K562 (cell line): ENCODE measurements at regions not wholly inside any gene's neighbourhood (a gene's known extent, or its start where the extent isn't known, plus 50 kb on each side); places are given as distances from the start of the nearest gene placed in this dataset.

Source experiments
- BACH1 ChIP-seq: fragments of 200-800 bp; sonication (Bioruptor generic); IDR thresholded peaks from 2 replicates; pipeline ENCODE4 v1.6.1; 2016; ENCODE audit warnings: missing genetic modification characterization, missing compliant biosample characterization
- CCNT2 ChIP-seq: IDR thresholded peaks from 2 replicates; pipeline ENCODE4 v1.6.1; 2011; ENCODE audit warnings: borderline replicate concordance, low read depth, mild to moderate bottlenecking, moderate library complexity, mixed read lengths, low read length; ENCODE audit not compliant: insufficient read length; ENCODE audit errors: extremely low read depth
- EP300 ChIP-seq: IDR thresholded peaks from 2 replicates; pipeline ENCODE4 v1.6.1; 2012; ENCODE audit warnings: low read length, improper control_type of control experiment
- MTA2 ChIP-seq: fragments of 450-650 bp; IDR thresholded peaks from 2 replicates; pipeline ENCODE4 v1.6.1; 2016; ENCODE audit warnings: low read depth
- NFATC3 ChIP-seq: fragments of 450-650 bp; IDR thresholded peaks from 2 replicates; pipeline ENCODE4 v1.6.1; 2017; ENCODE audit warnings: mild to moderate bottlenecking
- NFE2 ChIP-seq: IDR thresholded peaks from 2 replicates; pipeline ENCODE4 v1.6.1; 2014; ENCODE audit warnings: antibody characterized with exemption, low read depth
- PCBP1 ChIP-seq: fragments of 200-400 bp; formaldehyde crosslinking; IDR thresholded peaks from 2 replicates; pipeline ENCODE4 v1.6.1; 2018; ENCODE audit warnings: mild to moderate bottlenecking, low read depth, low read length; ENCODE audit not compliant: poor library complexity, severe bottlenecking
- POLR2A ChIP-seq: fragments of 450-650 bp; conservative IDR thresholded peaks from 2 replicates; pipeline ENCODE4 v1.6.1; 2016
- POLR3A ChIP-seq: IDR thresholded peaks from 2 replicates; pipeline ENCODE4 v1.6.1; 2011; ENCODE audit warnings: borderline replicate concordance, mild to moderate bottlenecking, moderate library complexity; ENCODE audit not compliant: insufficient read length, insufficient read depth; ENCODE audit errors: extremely low read depth
- SAFB2 ChIP-seq: fragments of 200-400 bp; formaldehyde crosslinking; IDR thresholded peaks from 2 replicates; pipeline ENCODE4 v1.6.1; 2018; ENCODE audit warnings: borderline replicate concordance, low read length, low read depth, moderate library complexity; ENCODE audit not compliant: severe bottlenecking
- STAT5A ChIP-seq: IDR thresholded peaks from 2 replicates; pipeline ENCODE4 v1.6.1; 2012; ENCODE audit warnings: low read length, inconsistent platforms, borderline replicate concordance
- TAF15 ChIP-seq: fragments of 200-400 bp; formaldehyde crosslinking; IDR thresholded peaks from 2 replicates; pipeline ENCODE4 v1.6.1; 2017; ENCODE audit warnings: mild to moderate bottlenecking, low read depth, low read length, moderate library complexity
- ZKSCAN1 ChIP-seq: fragments of 150-350 bp; IDR thresholded peaks from 2 replicates; pipeline ENCODE4 v1.6.1; 2016; ENCODE audit warnings: low read depth, low read length
- ZNF124 ChIP-seq: sonication (generic); formaldehyde crosslinking; IDR thresholded peaks from 2 replicates; pipeline ENCODE4 v1.8.1; 2022; ENCODE audit warnings: missing genetic modification reagents
- ZNF174 ChIP-seq: fragments of 250-450 bp; sonication (Bioruptor Pico); IDR thresholded peaks from 2 replicates; pipeline ENCODE4 v1.4.0; 2020; ENCODE audit warnings: mild to moderate bottlenecking
- ZNF3 ChIP-seq: fragments of 250-450 bp; sonication (Bioruptor Pico); IDR thresholded peaks from 2 replicates; pipeline ENCODE4 v1.5.0; 2021; ENCODE audit warnings: mild to moderate bottlenecking, moderate library complexity
- TF ChIP-seq, protein P1 (sequence below): sonication (generic); formaldehyde crosslinking; IDR thresholded peaks from 2 replicates; pipeline ENCODE4 v1.8.1; 2023; ENCODE audit warnings: missing genetic modification reagents, mild to moderate bottlenecking, borderline replicate concordance
- TF ChIP-seq, protein P2 (sequence below): fragments of 450-650 bp; IDR thresholded peaks from 2 replicates; pipeline ENCODE4 v1.6.1; 2016; ENCODE audit warnings: antibody characterized with exemption
- TF ChIP-seq, protein P3 (sequence below): sonication (generic); formaldehyde crosslinking; IDR thresholded peaks from 2 replicates; pipeline ENCODE4 v1.8.0; 2022; ENCODE audit warnings: mild to moderate bottlenecking, low read depth, missing genetic modification reagents
- TF ChIP-seq, protein P4 (sequence below): fragments of 250-450 bp; sonication (Bioruptor Pico); IDR thresholded peaks from 2 replicates; pipeline ENCODE4 v1.5.0; 2021

DNA sequence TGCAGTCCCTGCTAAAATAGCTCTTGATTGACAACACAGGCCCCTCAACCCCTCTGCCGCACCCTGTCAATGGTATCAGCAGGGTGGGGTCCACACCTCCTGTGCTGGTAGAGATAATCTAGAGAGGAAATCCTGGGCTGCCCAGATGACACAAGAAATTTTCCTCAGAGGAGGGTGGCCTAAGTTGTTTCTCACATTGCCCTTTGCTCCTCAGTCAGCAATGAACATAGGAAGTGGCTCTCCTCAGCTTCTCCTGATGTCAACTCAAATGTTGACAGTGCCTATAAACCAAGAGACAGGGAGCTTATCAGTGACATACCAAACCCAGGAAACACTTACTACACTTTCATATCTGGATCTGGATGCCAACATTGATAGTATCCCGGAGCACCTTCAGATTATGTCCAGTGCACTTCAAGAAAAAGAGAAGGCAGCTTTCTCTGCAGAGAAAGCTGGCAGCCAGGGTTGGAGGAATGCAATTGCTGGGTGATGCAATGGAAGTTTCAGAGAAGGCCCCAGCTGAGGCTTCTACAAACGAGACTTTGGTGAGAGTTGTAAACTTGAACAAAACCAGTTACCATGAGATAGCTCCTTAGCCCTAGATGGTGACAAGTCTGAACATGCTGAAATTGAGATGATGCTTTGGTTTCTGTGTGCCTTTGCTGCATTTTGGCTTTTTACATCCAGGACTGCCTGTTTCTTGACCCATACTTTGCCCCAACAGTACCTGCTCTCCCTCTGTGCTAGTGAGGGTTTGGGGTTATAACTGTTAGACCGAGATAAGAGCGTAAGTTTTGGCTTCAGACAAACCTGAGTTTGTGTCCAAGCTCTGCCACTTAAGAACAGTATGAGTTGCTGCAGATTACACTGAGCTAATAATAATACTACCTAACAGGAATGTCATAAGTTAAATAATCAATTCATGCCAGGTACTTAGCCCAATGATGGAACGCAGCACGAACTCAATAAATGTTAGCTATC lies 183.5 kb downstream of the NUAK1 start (continued):
- TF ChIP-seq, protein P1, sequence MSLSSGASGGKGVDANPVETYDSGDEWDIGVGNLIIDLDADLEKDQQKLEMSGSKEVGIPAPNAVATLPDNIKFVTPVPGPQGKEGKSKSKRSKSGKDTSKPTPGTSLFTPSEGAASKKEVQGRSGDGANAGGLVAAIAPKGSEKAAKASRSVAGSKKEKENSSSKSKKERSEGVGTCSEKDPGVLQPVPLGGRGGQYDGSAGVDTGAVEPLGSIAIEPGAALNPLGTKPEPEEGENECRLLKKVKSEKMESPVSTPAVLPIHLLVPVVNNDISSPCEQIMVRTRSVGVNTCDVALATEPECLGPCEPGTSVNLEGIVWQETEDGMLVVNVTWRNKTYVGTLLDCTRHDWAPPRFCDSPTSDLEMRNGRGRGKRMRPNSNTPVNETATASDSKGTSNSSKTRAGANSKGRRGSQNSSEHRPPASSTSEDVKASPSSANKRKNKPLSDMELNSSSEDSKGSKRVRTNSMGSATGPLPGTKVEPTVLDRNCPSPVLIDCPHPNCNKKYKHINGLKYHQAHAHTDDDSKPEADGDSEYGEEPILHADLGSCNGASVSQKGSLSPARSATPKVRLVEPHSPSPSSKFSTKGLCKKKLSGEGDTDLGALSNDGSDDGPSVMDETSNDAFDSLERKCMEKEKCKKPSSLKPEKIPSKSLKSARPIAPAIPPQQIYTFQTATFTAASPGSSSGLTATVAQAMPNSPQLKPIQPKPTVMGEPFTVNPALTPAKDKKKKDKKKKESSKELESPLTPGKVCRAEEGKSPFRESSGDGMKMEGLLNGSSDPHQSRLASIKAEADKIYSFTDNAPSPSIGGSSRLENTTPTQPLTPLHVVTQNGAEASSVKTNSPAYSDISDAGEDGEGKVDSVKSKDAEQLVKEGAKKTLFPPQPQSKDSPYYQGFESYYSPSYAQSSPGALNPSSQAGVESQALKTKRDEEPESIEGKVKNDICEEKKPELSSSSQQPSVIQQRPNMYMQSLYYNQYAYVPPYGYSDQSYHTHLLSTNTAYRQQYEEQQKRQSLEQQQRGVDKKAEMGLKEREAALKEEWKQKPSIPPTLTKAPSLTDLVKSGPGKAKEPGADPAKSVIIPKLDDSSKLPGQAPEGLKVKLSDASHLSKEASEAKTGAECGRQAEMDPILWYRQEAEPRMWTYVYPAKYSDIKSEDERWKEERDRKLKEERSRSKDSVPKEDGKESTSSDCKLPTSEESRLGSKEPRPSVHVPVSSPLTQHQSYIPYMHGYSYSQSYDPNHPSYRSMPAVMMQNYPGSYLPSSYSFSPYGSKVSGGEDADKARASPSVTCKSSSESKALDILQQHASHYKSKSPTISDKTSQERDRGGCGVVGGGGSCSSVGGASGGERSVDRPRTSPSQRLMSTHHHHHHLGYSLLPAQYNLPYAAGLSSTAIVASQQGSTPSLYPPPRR (CRISPR knock-in tag): no peak
- TF ChIP-seq STAT5A: peak; percentile 22; the same call in 1 of the 2 replicates
- TF ChIP-seq ZNF174 (CRISPR knock-in tag): no peak
- TF ChIP-seq PCBP1: no peak
- no peak for TF ChIP-seq TAF15
- TF ChIP-seq, protein P2, sequence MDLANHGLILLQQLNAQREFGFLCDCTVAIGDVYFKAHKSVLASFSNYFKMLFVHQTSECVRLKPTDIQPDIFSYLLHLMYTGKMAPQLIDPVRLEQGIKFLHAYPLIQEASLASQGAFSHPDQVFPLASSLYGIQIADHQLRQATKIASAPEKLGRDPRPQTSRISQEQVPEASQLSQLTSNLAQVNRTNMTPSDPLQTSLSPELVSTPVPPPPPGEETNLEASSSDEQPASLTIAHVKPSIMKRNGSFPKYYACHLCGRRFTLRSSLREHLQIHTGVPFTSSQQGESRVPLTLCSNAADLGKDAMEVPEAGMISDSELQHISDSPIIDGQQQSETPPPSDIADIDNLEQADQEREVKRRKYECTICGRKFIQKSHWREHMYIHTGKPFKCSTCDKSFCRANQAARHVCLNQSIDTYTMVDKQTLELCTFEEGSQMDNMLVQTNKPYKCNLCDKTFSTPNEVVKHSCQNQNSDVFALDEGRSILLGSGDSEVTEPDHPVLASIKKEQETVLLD: no peak
- TF ChIP-seq POLR3A: no peak
- TF ChIP-seq BACH1 (tag): no peak
- TF ChIP-seq POLR2A: no peak
- TF ChIP-seq CCNT2: peak; percentile 36
- TF ChIP-seq ZNF124 (CRISPR knock-in tag): no peak
- no peak for TF ChIP-seq ZNF3 (CRISPR knock-in tag)
- TF ChIP-seq, protein P3, sequence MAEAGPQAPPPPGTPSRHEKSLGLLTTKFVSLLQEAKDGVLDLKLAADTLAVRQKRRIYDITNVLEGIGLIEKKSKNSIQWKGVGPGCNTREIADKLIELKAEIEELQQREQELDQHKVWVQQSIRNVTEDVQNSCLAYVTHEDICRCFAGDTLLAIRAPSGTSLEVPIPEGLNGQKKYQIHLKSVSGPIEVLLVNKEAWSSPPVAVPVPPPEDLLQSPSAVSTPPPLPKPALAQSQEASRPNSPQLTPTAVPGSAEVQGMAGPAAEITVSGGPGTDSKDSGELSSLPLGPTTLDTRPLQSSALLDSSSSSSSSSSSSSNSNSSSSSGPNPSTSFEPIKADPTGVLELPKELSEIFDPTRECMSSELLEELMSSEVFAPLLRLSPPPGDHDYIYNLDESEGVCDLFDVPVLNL: no peak
- TF ChIP-seq SAFB2: no peak
- no peak for TF ChIP-seq ZKSCAN1
- TF ChIP-seq NFE2: 0 out of 2 replicates have a peak, but pooled peaks have one; percentile 6
- peak; percentile 72; the same call in 1 of the 2 replicates for TF ChIP-seq EP300
- TF ChIP-seq, protein P4, sequence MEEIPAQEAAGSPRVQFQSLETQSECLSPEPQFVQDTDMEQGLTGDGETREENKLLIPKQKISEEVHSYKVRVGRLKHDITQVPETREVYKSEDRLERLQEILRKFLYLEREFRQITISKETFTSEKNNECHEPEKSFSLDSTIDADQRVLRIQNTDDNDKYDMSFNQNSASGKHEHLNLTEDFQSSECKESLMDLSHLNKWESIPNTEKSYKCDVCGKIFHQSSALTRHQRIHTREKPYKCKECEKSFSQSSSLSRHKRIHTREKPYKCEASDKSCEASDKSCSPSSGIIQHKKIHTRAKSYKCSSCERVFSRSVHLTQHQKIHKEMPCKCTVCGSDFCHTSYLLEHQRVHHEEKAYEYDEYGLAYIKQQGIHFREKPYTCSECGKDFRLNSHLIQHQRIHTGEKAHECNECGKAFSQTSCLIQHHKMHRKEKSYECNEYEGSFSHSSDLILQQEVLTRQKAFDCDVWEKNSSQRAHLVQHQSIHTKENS (CRISPR knock-in tag): no peak
- TF ChIP-seq NFATC3: no peak
- TF ChIP-seq MTA2: 0 out of 2 replicates have a peak, but pooled peaks have one; percentile 10
